GM12865 (cell line): ENCODE measurements at regions not wholly inside any gene's neighbourhood (a gene's known extent, or its start where the extent isn't known, plus 50 kb on each side); places are given as distances from the start of the nearest gene placed in this dataset.

ENCODE experiments used
- DNase-seq: peaks from one replicate; pipeline ENCODE4 v3.0.0; 2010; ENCODE audit warnings: low read depth
- H3K4me3 ChIP-seq: 2 replicates; pipeline ENCODE4 v1.5.1; 2011; ENCODE audit warnings: mild to moderate bottlenecking, low read depth, low read length, control low read depth
- CTCF ChIP-seq: IDR thresholded peaks from 2 replicates; pipeline ENCODE4 v1.5.1; 2011; ENCODE audit warnings: low read length, control low read depth, low read depth, inconsistent platforms; ENCODE audit not compliant: insufficient read depth; ENCODE audit errors: missing control alignments

GRCh38 chr1:25113086-25113485 is 119.2 kb downstream of the SYF2 start:
- no peak for TF ChIP-seq CTCF
- H3K4me3 ChIP-seq = no peak overlapping the region
- DNase-seq = no peak

- no peak for TF ChIP-seq CTCF
- DNase-seq = no peak
- no peak overlapping the region for H3K4me3 ChIP-seq
Observed at GRCh38 chr1:25112400-25112799, 119.9 kb downstream of the SYF2 start.

- no peak for DNase-seq
- no peak for TF ChIP-seq CTCF
- no peak overlapping the region for H3K4me3 ChIP-seq
Observed at GRCh38 chr1:25111706-25112105, 120.6 kb downstream of the SYF2 start.

- no peak for TF ChIP-seq CTCF
- H3K4me3 ChIP-seq = no peak overlapping the region
- DNase-seq = peak; percentile 71
Observed at GRCh38 chr1:25110485-25110884, 121.8 kb downstream of the SYF2 start.

GRCh38 chr1:25110036-25110435 is 122.3 kb downstream of the SYF2 start:
- H3K4me3 ChIP-seq = no peak overlapping the region
- DNase-seq = no peak
- no peak for TF ChIP-seq CTCF

- no peak overlapping the region for H3K4me3 ChIP-seq
- TF ChIP-seq CTCF = no peak
- peak; percentile 78 for DNase-seq
Observed at GRCh38 chr1:25109531-25109951, 122.8 kb downstream of the SYF2 start.

- TF ChIP-seq CTCF = no peak
- no peak overlapping the region for H3K4me3 ChIP-seq
- no peak for DNase-seq
Observed at GRCh38 chr1:25107643-25108010, 124.7 kb downstream of the SYF2 start.
